ENCODE measurements at regions not wholly inside any gene's neighbourhood (a gene's known extent, or its start where the extent isn't known, plus 50 kb on each side); places are given as distances from the start of the nearest gene placed in this dataset.
"Not testable (repeated sequence)": the region's sequence is repeated elsewhere in the genome, so short reads cannot be mapped to it uniquely, and the experiment has no call there.

DNA sequence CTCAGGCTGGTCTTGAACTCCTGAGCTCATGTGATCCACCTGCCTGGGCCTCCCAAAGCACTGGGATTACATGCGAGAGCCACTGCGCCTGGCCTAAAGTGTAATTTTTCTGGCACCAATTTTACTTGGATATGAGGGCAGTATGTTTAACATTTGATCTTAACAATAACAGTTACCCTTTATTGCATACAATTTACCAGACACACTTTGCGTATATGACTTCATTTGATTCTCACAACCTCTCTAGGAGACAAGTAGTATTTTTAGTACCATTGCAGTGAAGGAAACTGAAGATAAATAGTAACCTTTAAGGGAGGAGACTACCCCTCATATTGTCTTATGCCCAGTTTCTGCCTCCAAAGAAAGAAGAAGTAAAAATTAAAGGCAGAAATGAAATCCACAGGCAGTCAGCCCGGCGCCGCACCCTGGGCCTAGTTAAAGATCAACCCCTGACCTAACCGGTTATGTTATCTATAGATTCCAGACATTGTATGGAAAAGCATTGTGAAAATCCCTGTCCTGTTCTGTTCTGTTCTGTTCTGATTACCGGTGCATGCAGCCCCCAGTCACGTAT lies 54.0 kb downstream of the CYP26A1 start:
- not testable (repeated sequence) for DNase-seq (ENCODE audit: low read depth)

GRCh38 chr10:93131986-93132385 lies 58.3 kb downstream of the CYP26A1 start:
- DNase-seq (ENCODE audit: low read depth): peak; percentile 34

DNA sequence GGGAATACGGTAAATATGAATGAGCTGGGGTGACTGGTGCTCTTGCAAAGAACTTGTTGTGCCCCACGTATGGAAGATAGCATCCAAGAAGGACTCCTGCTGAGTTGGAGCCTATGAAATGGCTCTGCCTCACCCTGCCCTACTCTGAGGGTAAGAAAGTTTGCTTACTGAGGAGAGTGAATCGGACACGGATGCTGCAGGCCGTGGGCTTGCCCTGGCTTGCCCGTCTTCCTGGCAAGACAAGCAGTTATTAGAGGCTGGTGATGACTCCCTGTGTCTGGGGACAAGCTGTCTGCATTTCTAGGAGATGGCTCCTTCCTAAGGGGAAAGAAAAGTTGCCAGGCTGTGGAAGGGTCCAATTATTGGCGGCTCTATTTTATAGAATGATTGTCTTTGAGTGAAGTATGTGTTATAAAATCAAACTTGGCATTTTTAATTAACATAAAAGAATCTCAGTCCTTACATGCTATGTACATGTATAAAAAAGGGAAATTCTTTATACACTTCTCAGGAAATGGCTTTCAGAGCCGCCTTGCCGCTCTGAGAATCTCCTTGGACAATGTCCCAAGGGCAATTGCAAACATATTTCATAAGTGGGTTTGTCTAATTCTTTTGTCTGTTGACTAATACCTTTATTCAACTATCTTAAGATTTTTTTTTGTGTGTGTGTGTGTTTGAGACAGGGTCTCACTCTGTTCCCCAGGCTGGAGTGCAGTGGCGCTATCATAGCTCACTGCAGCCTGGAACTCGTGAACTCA lies 64.6 kb downstream of the CYP26A1 start:
- DNase-seq (ENCODE audit: low read depth): peak; percentile 59

DNA sequence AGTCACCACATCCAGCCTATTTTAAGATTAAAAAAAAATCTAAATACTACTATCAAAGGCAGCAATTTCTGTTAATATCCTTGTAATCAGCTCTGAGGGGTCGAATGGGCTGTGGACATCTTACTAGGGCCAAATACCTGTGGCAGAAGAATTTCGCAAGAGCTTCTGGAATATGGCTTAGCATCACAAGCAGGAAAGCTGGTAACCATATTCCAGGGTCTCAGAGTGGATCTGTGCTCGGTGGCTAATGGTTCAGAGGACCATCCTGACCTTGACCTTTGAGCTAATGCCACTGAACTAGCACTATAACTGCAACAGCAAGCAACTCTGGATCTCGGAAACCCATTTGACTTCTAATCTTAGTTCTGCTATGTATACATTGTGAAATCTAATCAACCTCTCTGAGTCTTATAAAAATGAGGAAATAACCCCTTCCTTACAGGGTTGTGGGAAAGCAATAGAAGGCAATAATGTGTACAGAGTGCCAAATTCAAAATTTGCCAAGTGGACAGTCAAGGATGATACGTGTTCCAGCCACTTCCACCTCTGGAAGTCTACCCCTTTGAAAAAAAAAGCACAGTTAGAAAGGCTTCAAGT lies 65.5 kb downstream of the CYP26A1 start:
- peak; percentile 21 for DNase-seq (ENCODE audit: low read depth)

- DNase-seq (ENCODE audit: low read depth): no peak
Observed at GRCh38 chr10:93142534-93142933, 68.8 kb downstream of the CYP26A1 start.

DNA sequence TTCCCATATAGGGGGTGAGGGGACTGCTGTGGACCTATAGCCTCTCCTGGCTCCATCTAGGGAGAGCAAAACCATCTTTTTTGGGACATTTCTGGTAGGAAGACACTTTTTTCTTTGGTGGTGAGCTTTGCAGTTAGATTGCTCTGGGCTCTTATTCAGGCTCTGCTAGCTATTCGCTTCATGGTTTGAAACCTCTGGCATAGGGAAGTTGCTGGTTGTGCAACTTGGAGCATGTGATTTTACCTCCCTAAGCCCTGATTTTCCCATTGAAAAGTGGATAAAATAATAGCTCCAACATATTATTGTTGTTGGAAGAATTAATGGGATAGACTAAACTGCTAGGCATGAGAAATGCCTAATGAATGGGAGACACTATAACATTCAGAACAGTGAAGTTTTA lies 69.6 kb downstream of the CYP26A1 start:
- DNase-seq (ENCODE audit: low read depth): no peak

DNA sequence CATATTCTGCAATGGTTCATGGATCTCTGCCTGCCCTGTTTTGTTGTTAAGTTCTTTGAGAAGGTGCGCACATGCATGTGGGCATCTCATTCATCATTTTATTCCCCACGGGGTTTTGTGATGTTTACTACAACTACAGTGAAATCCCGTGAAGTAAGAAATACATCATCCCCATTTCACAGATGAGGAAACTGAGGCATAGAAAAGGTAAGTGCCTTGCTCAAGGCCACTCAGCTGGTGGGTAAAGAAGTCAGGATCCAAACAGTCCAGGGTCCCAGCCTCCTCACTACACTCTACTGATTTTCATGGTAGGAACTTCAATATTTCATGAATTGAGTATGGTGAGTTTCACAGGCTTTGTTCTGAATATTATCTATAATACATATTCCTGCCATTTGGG lies 72.6 kb downstream of the CYP26A1 start:
- no peak for DNase-seq (ENCODE audit: low read depth)

GRCh38 chr10:93147281-93147680 lies 73.6 kb downstream of the CYP26A1 start:
- no peak for DNase-seq (ENCODE audit: low read depth)

GRCh38 chr10:93148476-93148875 lies 74.8 kb downstream of the CYP26A1 start:
- DNase-seq (ENCODE audit: low read depth): no peak

GRCh38 chr10:93149761-93150160 lies 76.1 kb downstream of the CYP26A1 start:
- DNase-seq (ENCODE audit: low read depth): peak; percentile 73

GRCh38 chr10:93150289-93150688 lies 76.6 kb downstream of the CYP26A1 start:
- DNase-seq (ENCODE audit: low read depth): peak; percentile 50

- no peak for DNase-seq (ENCODE audit: low read depth)
Observed at GRCh38 chr10:93150990-93151547, 77.4 kb downstream of the CYP26A1 start.

GRCh38 chr10:93152136-93152535 lies 78.4 kb downstream of the CYP26A1 start:
- peak; percentile 93 for DNase-seq (ENCODE audit: low read depth)

- peak; percentile 53 for DNase-seq (ENCODE audit: low read depth)
Observed at GRCh38 chr10:93154531-93154930, 80.8 kb downstream of the CYP26A1 start.

GRCh38 chr10:93160140-93160539 lies 86.4 kb downstream of the CYP26A1 start:
- no peak for DNase-seq (ENCODE audit: low read depth)

GRCh38 chr10:93160829-93161228 lies 87.1 kb downstream of the CYP26A1 start:
- DNase-seq (ENCODE audit: low read depth): peak; percentile 93

DNA sequence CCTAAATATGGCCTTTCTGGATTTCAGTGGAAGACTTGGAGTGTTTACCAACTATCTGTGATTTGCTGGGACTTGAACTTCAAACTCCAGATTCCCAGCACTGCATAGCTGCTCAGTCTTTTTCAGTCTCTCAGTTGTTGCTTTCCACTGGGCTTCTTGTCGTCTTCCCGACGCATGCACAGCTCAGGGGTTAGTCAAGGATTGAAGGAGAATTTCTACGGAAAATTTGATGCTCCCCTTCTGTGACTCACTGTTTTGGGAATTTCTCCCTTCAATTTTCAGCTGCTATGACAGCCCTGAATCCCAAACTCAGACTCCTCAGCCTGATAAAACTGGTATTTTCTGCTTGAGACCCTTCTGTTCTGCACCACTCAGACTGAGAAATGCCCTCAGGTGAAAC lies 91.7 kb downstream of the CYP26A1 start:
- DNase-seq (ENCODE audit: low read depth): peak; percentile 79

- DNase-seq (ENCODE audit: low read depth): no peak
Observed at GRCh38 chr10:93166134-93166533, 92.4 kb downstream of the CYP26A1 start.

GRCh38 chr10:93171837-93172236 lies 98.1 kb downstream of the CYP26A1 start:
- DNase-seq (ENCODE audit: low read depth): no peak

- DNase-seq (ENCODE audit: low read depth): no peak
Observed at GRCh38 chr10:93173967-93174845, 100.5 kb downstream of the CYP26A1 start.

- DNase-seq (ENCODE audit: low read depth): no peak
Observed at GRCh38 chr10:93175490-93175889, 101.8 kb downstream of the CYP26A1 start.

DNA sequence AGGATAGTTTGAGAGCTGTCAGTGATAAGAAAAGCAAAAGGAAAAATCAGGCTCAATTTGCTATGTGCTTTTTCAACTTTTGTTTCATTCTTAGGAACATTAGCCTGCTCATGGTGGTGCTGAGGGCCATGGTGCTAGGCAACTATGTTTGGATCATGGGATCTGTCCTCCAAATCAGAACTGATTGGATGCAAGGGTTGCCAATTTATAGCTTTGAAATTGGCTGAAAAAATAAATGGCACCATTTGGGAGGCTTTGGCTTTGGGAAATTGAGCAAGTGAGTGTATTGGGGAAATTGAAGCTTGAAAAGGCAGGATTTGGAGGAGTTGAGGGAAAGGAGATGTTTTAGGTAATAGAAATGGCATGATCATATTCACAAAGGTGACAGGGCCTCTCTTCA lies 103.8 kb downstream of the CYP26A1 start:
- no peak for DNase-seq (ENCODE audit: low read depth)
